H1 (cell line): ENCODE measurements at regions not wholly inside any gene's neighbourhood (a gene's known extent, or its start where the extent isn't known, plus 50 kb on each side); places are given as distances from the start of the nearest gene placed in this dataset.

ENCODE experiments used
- EZH2 ChIP-seq: fragments of 200-600 bp; sonication (generic); IDR thresholded peaks from 2 replicates; pipeline ENCODE4 v1.7.1; 2012; ENCODE audit warnings: low read depth, mild to moderate bottlenecking, moderate library complexity, low read length, inconsistent platforms; ENCODE audit not compliant: severe bottlenecking

- no peak for TF ChIP-seq EZH2
- TF ChIP-seq, all 59 proteins: peak for 0
These were observed 293.0 kb upstream of the NAV3 start (continued) for GRCh38 chr12:77537663-77538062.
